ENCODE measurements at regions not wholly inside any gene's neighbourhood (a gene's known extent, or its start where the extent isn't known, plus 50 kb on each side); places are given as distances from the start of the nearest gene placed in this dataset.

DNA sequence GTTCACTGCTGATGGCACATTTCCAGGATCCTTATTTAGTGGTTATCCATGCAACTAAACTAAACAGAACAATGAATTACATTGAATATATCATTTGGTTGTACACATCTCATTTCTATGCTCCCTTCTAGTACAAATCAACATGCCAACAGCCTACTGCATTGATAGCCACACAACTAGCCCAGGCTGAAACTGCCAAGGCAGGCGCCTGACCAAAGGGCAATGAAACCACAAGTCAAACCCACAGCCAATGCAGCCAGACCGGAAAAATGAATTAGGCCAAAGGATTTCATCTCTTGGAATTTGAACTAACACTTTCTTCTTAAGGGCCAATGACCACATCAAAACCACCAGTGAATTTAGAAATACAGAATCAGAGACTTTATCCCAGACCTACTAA is 196.4 kb downstream of the NOL4 start:
- Histone ChIP-seq H3K27ac (no peak overlapping the region), H3K36me3 (no peaks in the 10 kb centered on the region), H3K9me3 (peaks cover 0 to under 1% of the 10 kb centered on the region in 2 donors)

DNA sequence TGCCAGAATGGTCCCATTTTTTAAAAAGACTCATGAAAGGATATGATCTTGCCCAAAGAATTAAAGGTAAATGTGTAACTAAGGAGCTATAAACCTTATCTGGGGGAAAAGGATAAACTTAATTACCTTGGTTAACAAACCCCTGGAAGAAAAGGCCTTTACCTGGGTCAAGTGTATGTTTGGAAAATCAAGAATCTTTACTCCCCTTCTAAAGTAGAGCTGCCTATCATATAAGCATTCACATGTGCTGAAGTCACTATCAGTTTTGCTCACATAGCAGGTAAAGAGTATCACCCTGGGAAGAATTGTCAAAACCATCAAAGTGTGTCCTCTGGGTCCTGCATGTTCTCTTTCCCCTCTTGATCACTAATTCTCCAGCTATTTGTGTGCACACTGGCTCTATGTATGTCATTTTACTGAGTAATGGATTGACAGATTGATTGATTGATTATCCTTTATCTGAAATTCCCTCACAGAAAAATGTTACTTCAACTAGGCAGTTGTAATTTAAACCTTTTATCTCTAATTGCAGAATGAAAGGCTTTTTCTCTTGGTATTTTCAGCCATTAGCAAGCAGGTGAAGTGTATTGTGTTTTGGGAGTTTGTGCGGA is 199.4 kb downstream of the NOL4 start:
- no peak overlapping the region for H3K27ac ChIP-seq
- H3K4me1 ChIP-seq = no peaks in the 10 kb centered on the region
- H3K27me3 ChIP-seq = no peaks in the 10 kb centered on the region
- DNase-seq (ENCODE audit: low spot score) = no peak
- TF ChIP-seq, protein P1, sequence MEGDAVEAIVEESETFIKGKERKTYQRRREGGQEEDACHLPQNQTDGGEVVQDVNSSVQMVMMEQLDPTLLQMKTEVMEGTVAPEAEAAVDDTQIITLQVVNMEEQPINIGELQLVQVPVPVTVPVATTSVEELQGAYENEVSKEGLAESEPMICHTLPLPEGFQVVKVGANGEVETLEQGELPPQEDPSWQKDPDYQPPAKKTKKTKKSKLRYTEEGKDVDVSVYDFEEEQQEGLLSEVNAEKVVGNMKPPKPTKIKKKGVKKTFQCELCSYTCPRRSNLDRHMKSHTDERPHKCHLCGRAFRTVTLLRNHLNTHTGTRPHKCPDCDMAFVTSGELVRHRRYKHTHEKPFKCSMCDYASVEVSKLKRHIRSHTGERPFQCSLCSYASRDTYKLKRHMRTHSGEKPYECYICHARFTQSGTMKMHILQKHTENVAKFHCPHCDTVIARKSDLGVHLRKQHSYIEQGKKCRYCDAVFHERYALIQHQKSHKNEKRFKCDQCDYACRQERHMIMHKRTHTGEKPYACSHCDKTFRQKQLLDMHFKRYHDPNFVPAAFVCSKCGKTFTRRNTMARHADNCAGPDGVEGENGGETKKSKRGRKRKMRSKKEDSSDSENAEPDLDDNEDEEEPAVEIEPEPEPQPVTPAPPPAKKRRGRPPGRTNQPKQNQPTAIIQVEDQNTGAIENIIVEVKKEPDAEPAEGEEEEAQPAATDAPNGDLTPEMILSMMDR (IDR thresholded peaks at IDR 0.05) = no peak
- no peak overlapping the region for H3K4me3 ChIP-seq
- H3K9me3 ChIP-seq = no peaks in the 10 kb centered on the region
- no peaks in the 10 kb centered on the region for H3K36me3 ChIP-seq

More for the DNA sequence above, 196.4 kb downstream of the NOL4 start:
- H3K4me1 ChIP-seq = no peaks in the 10 kb centered on the region
- no peak overlapping the region for H3K4me3 ChIP-seq
- no peaks in the 10 kb centered on the region for H3K27me3 ChIP-seq
- TF ChIP-seq, protein P1 (IDR thresholded peaks at IDR 0.05) = no peak
- DNase-seq (ENCODE audit: low spot score) = no peak

DNA sequence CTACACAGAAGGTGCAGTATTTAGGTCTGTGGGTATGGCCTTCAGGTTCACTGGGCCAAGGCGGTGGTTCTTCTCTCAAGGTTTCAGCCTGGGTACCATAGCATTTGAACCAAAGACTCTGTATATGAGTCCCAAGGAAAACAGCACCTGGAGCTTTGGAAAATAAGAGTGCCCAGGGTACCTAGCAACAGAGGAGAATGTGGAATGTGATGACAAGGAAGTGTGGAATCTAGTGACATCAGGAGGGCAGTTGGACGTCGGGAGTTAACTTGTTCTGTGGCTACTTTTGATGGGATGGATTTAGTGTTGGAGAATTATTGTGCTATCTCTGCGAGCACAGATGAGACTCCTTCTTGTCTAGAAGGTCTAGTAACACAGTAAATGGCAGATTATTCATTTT is 201.2 kb downstream of the NOL4 start:
- TF ChIP-seq, protein P1 (IDR thresholded peaks at IDR 0.05) = no peak
- no peak for DNase-seq (ENCODE audit: low spot score)
- Histone ChIP-seq H3K4me3 (no peak overlapping the region), H3K27ac (no peak overlapping the region), H3K4me1 (no peaks in the 10 kb centered on the region), H3K27me3 (no peaks in the 10 kb centered on the region), H3K9me3 (no peaks in the 10 kb centered on the region), H3K36me3 (no peaks in the 10 kb centered on the region)

DNA sequence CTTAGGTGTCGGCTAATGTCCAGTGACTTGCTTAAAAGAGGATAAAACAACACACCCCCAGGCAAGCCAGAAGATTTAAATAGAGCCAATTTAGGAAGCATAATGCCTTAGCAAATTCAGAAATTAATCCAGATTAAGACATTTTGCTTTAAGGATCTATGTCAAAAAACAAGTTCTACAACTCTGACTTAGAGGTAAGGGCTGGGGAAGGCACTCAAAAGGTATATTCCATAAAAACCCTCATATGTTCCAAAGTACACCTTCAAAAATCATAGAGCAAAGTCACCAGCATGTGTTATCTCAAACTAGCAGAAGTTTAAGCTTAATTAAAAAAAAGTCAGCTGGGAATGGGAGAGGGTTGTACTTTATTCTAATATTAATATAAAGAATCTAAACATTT is 206.4 kb downstream of the NOL4 start:
- H3K27ac ChIP-seq = no peak overlapping the region
- H3K4me3 ChIP-seq = no peak overlapping the region
- no peaks in the 10 kb centered on the region for H3K27me3 ChIP-seq
- DNase-seq (ENCODE audit: low spot score) = no peak
- H3K4me1 ChIP-seq = no peaks in the 10 kb centered on the region
- H3K9me3 ChIP-seq = no peaks in the 10 kb centered on the region
- no peaks in the 10 kb centered on the region for H3K36me3 ChIP-seq
- TF ChIP-seq, protein P1 (IDR thresholded peaks at IDR 0.05) = no peak

DNA sequence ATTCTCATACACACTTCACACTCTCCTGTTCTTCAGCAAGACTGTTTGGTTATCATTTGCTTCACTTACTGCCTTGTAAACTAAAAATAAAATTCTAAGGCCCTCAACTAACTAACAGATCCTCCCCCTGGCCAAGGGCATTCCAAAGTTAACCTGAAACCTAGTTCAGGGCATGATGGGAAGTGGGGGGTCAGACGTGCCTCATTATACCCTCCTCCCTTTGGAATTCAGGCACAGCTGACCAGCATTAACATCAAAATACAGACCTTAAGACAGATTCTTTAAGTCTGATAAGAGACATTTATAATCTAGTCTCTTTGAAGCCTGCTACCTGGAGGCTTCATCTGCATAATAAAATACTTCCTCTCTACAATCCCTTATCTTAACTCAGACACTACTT is 221.0 kb downstream of the NOL4 start:
- Histone ChIP-seq H3K27ac (no peak overlapping the region), H3K9me3 (peaks cover 0 to 3% of the 10 kb centered on the region in 2 donors), H3K36me3 (no peaks in the 10 kb centered on the region), H3K4me1 (no peaks in the 10 kb centered on the region), H3K4me3 (no peak overlapping the region), H3K27me3 (no peaks in the 10 kb centered on the region)
- DNase-seq (ENCODE audit: low spot score) = no peak
- TF ChIP-seq, protein P1 (IDR thresholded peaks at IDR 0.05) = no peak

DNA sequence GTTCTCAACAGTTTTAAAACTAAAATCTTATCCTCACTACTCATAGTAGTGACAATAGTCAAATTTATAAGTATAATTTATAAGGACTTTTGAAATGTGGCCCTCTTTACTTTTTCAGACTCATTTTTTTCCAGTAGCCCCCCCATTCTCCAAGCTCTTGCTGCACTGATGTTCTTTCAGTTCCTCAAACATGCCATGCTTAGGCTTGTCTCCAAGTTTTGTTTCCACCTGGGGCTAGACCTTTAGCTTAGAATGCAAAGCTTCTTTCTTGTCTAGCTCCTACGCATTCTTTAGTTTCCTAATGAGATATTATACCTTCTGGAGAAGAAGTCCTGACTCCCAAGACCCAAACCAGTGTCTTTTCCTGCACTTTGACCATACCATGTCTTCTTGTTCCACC is 222.6 kb downstream of the NOL4 start:
- no peaks in the 10 kb centered on the region for H3K4me1 ChIP-seq
- DNase-seq (ENCODE audit: low spot score) = no peak
- TF ChIP-seq, protein P1 (IDR thresholded peaks at IDR 0.05) = no peak
- no peaks in the 10 kb centered on the region for H3K36me3 ChIP-seq
- no peaks in the 10 kb centered on the region for H3K27me3 ChIP-seq
- peaks cover 0 to 5% of the 10 kb centered on the region in 2 donors for H3K9me3 ChIP-seq
- no peak overlapping the region for H3K27ac ChIP-seq
- H3K4me3 ChIP-seq = no peak overlapping the region
